ENCODE measurements at regions not wholly inside any gene's neighbourhood (a gene's known extent, or its start where the extent isn't known, plus 50 kb on each side); places are given as distances from the start of the nearest gene placed in this dataset.

DNA sequence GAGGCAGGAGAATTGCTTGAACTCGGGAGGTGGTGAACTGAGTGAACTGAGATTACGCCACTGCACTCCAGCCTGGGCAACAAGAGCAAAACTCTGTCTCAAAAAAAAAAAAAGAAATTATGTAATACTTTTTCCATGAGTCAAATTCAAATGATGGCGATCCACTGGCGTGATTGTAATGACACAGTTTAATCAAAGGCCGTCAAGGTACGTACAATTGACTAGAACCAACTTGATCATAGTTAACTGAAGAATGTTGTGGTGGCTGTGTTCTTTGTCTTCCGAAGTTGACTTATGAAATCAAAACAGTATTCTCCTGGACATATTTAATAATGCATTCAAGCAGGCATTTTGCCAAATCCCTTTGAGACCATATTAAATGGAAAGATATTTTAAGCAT, 318.6 kb upstream of the FAT1 start:
- Histone ChIP-seq H2AFZ (replicated peaks; ENCODE audit: low read length, poor library complexity) (no peak overlapping the region), H2BK5ac (ENCODE audit: low read depth, low read length, poor library complexity, severe bottlenecking) (no peak overlapping the region), H3K18ac (ENCODE audit: low read depth, low read length) (no peak overlapping the region), H3K27me3 (ENCODE audit: control insufficient read depth, insufficient read depth, low read length) (no peaks in the 10 kb centered on the region; the same call in 1 of the 2 replicates), H4K91ac (ENCODE audit: insufficient read depth, low read depth, low read length) (no peak overlapping the region), H3K14ac (replicated peaks; ENCODE audit: low read depth, low read length) (no peak overlapping the region), H2BK120ac (ENCODE audit: low read depth, low read length) (no peak overlapping the region), H3K4me1 (ENCODE audit: control insufficient read depth, insufficient read depth, low read length) (no peaks in the 10 kb centered on the region), H3K36me3 (ENCODE audit: control insufficient read depth, insufficient read depth, low read length) (no peaks in the 10 kb centered on the region), H2BK20ac (ENCODE audit: low read depth, low read length) (no peak overlapping the region), H4K5ac (ENCODE audit: low read depth, low read length) (no peak overlapping the region), H4K8ac (ENCODE audit: low read depth in 2 of 2, low read length in 2 of 2) (no peak overlapping the region), H2AK5ac (ENCODE audit: low read depth, low read length) (no peak overlapping the region), H4K20me1 (ENCODE audit: insufficient read depth, low read length) (no peaks in the 10 kb centered on the region), H3K79me1 (ENCODE audit: low read depth in 1 of 2, low read length in 2 of 2) (no peaks in the 10 kb centered on the region), H3K9me3 (ENCODE audit: control insufficient read depth, insufficient read depth, low read length) (no peaks in the 10 kb centered on the region), H3K23ac (ENCODE audit: low read depth, low read length) (no peak overlapping the region), H3K56ac (ENCODE audit: extremely low read depth, insufficient read depth, low read length) (no peak overlapping the region), H3K4me3 (ENCODE audit: insufficient read depth, low read depth, low read length) (no peak overlapping the region), H2BK15ac (ENCODE audit: low read depth, low read length) (no peak overlapping the region), H3K9me1 (ENCODE audit: insufficient read depth, low read length) (no peaks in the 10 kb centered on the region), H3K27ac (ENCODE audit: insufficient read depth, low read length) (no peak overlapping the region), H3K4me2 (ENCODE audit: low read depth, low read length) (no peak overlapping the region), H3K9ac (ENCODE audit: low read depth, low read length) (no peak overlapping the region), H2AK9ac (replicated peaks; ENCODE audit: low read depth, low read length, poor library complexity) (no peak overlapping the region), H3K4ac (ENCODE audit: low read depth, low read length) (no peak overlapping the region)
- CTCF ChIA-PET, result no interaction called here
- ATAC-seq (ENCODE audit: low read depth) (no peak), DNase-seq (no peak)
- 100% methylated on average over 2 of the region's 7 CpGs; no CpG with 5 or more reads in 1 of the 2 experiments for WGBS, 2 experiments (ENCODE audit: extremely low coverage in 2 of 2, insufficient read length in 1 of 2)
- BruUV-seq (replicated peaks), result no TSS peak
- intact Hi-C loops (cut with micrococcal nuclease), result no loop called here
- dilution Hi-C loops (cut with HindIII; ENCODE audit: low sequenced_read_pairs, unreplicated experiment), result no loop called here
- TF ChIP-seq MAZ (IDR thresholded peaks at IDR 0.05; ENCODE audit: borderline replicate concordance, low read depth, low read length) (no peak), MXI1 (IDR thresholded peaks at IDR 0.05; ENCODE audit: borderline replicate concordance, low read depth, low read length) (no peak), CHD1 (IDR thresholded peaks at IDR 0.05; ENCODE audit: low read depth, low read length) (no peak), RAD21 (IDR thresholded peaks at IDR 0.05; ENCODE audit: low read length) (no peak), USF2 (IDR thresholded peaks at IDR 0.05; ENCODE audit: low read depth, low read length) (no peak), MAFK (IDR thresholded peaks at IDR 0.05; ENCODE audit: low read depth, low read length) (no peak), NFE2L2 (IDR thresholded peaks at IDR 0.05; ENCODE audit: low read depth, low read length) (no peak), RCOR1 (IDR thresholded peaks at IDR 0.05; ENCODE audit: insufficient replicate concordance, low read length) (no peak), BHLHE40 (IDR thresholded peaks at IDR 0.05; ENCODE audit: low read depth, low read length) (no peak), FOS (IDR thresholded peaks at IDR 0.05; ENCODE audit: low read depth, low read length) (no peak), POLR2A (IDR thresholded peaks at IDR 0.05; ENCODE audit: low read depth, low read length) (no peak), CEBPB (IDR thresholded peaks at IDR 0.05; ENCODE audit: low read depth, low read length) (no peak), RFX5 (IDR thresholded peaks at IDR 0.05; ENCODE audit: low read depth, low read length) (no peak), SMC3 (IDR thresholded peaks at IDR 0.05; ENCODE audit: low read depth, low read length) (no peak)
- TF ChIP-seq, protein P1, sequence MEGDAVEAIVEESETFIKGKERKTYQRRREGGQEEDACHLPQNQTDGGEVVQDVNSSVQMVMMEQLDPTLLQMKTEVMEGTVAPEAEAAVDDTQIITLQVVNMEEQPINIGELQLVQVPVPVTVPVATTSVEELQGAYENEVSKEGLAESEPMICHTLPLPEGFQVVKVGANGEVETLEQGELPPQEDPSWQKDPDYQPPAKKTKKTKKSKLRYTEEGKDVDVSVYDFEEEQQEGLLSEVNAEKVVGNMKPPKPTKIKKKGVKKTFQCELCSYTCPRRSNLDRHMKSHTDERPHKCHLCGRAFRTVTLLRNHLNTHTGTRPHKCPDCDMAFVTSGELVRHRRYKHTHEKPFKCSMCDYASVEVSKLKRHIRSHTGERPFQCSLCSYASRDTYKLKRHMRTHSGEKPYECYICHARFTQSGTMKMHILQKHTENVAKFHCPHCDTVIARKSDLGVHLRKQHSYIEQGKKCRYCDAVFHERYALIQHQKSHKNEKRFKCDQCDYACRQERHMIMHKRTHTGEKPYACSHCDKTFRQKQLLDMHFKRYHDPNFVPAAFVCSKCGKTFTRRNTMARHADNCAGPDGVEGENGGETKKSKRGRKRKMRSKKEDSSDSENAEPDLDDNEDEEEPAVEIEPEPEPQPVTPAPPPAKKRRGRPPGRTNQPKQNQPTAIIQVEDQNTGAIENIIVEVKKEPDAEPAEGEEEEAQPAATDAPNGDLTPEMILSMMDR (conservative IDR thresholded peaks at IDR 0.05; ENCODE audit: low read depth, low read length), result no peak
- TF ChIP-seq, protein P2, sequence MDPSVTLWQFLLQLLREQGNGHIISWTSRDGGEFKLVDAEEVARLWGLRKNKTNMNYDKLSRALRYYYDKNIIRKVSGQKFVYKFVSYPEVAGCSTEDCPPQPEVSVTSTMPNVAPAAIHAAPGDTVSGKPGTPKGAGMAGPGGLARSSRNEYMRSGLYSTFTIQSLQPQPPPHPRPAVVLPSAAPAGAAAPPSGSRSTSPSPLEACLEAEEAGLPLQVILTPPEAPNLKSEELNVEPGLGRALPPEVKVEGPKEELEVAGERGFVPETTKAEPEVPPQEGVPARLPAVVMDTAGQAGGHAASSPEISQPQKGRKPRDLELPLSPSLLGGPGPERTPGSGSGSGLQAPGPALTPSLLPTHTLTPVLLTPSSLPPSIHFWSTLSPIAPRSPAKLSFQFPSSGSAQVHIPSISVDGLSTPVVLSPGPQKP (IDR thresholded peaks at IDR 0.05; ENCODE audit: borderline replicate concordance, low read depth, low read length), result no peak
- in situ Hi-C loops (cut with MboI; ENCODE audit: low sequenced_read_pairs), result no loop called here
- POLR2A ChIA-PET (ENCODE audit: unreplicated experiment), result no interaction called here
